PC-9 (cell line): ENCODE measurements at regions not wholly inside any gene's neighbourhood (a gene's known extent, or its start where the extent isn't known, plus 50 kb on each side); places are given as distances from the start of the nearest gene placed in this dataset.
A peak's percentile ranks its signal among the peaks of the same experiment; 100 is the strongest.
"Not testable (repeated sequence)": the region's sequence is repeated elsewhere in the genome, so short reads cannot be mapped to it uniquely, and the experiment has no call there.

ENCODE experiments used
- BruUV-seq: library from RNA; stranded (reverse); fragments of 400-500 nt; replicated peaks from 2 replicates; lab custom pipeline; 2021; lab: Mats Ljungman, UMichigan
- CTCF ChIA-PET: fragments of 300-600 bp; sonication (Branson Sonifier 250); formaldehyde crosslinking; loops from one replicate; lab custom pipeline; 2022; ENCODE audit warnings: antibody characterized with exemption; lab: Charles Lee
- POLR2A ChIA-PET: fragments of 300-600 bp; sonication (Branson Sonifier 250); formaldehyde crosslinking; loops from one replicate; lab custom pipeline; 2022; ENCODE audit warnings: antibody characterized with exemption; ENCODE audit not compliant: unreplicated experiment; lab: Charles Lee
- DNase-seq, 2 experiments: peaks; one replicate each; pipeline versions ENCODE4 v3.0.0 to v3.0.0-alpha.2; 2015 to 2022; ENCODE audit warnings: mixed read lengths in 1 of 2
- H2AFZ ChIP-seq: fragments of 200-600 bp; sonication (generic); 2 replicates; pipeline ENCODE4 v1.8.1; 2017; ENCODE audit warnings: antibody characterized with exemption
- H3F3A ChIP-seq: fragments of 200-600 bp; sonication (generic); 2 replicates; pipeline ENCODE4 v1.8.1; 2017; ENCODE audit warnings: antibody characterized with exemption, mild to moderate bottlenecking, low read depth; ENCODE audit not compliant: insufficient read depth
- H3K27ac ChIP-seq: fragments of 200-600 bp; sonication (generic); 2 replicates; pipeline ENCODE4 v1.6.1; 2016; ENCODE audit warnings: mixed run types
- H3K27me3 ChIP-seq: fragments of 200-600 bp; sonication (generic); 2 replicates; pipeline ENCODE4 v1.6.1; 2016; ENCODE audit warnings: low read depth, mixed run types; ENCODE audit not compliant: insufficient read depth
- H3K36me3 ChIP-seq: fragments of 200-600 bp; sonication (generic); 2 replicates; pipeline ENCODE4 v1.6.1; 2016; ENCODE audit warnings: low read depth, mixed run types
- H3K4me1 ChIP-seq: fragments of 200-600 bp; sonication (generic); replicated peaks from 2 replicates; pipeline ENCODE4 v1.6.1; 2016; ENCODE audit warnings: mixed run types; ENCODE audit not compliant: insufficient read depth
- H3K4me2 ChIP-seq: fragments of 200-600 bp; sonication (generic); 2 replicates; pipeline ENCODE4 v1.6.1; 2017; ENCODE audit warnings: mixed run types
- H3K4me3 ChIP-seq: fragments of 200-600 bp; sonication (generic); 2 replicates; pipeline ENCODE4 v1.6.1; 2016; ENCODE audit warnings: mixed run types
- H3K79me2 ChIP-seq: fragments of 200-600 bp; sonication (generic); 2 replicates; pipeline ENCODE4 v1.6.1; 2017; ENCODE audit warnings: low read depth, mixed run types
- H3K9me2 ChIP-seq: fragments of 200-600 bp; sonication (generic); 2 replicates; pipeline ENCODE4 v1.8.1; 2017; ENCODE audit warnings: mild to moderate bottlenecking; ENCODE audit not compliant: insufficient read depth
- H3K9me3 ChIP-seq: fragments of 200-600 bp; sonication (generic); 2 replicates; pipeline ENCODE4 v1.8.1; 2016; ENCODE audit warnings: low read depth; ENCODE audit not compliant: insufficient read depth
- H4K20me1 ChIP-seq: fragments of 200-600 bp; sonication (generic); 2 replicates; pipeline ENCODE4 v1.8.1; 2017; ENCODE audit not compliant: insufficient read depth
- EZH2 ChIP-seq: fragments of 200-600 bp; sonication (generic); IDR thresholded peaks from 2 replicates; pipeline ENCODE4 v1.8.0; 2017; ENCODE audit warnings: antibody characterized with exemption, low read depth
- intact Hi-C: fragments of 100-400 bp; cut with micrococcal nuclease; formaldehyde crosslinking; loops from one replicate; pipeline ENCODE4 v1.10.0; 2022; ENCODE audit not compliant: unreplicated experiment
- TF ChIP-seq, protein P1 (sequence below): fragments of 200-600 bp; sonication (generic); conservative IDR thresholded peaks from 2 replicates; pipeline ENCODE4 v1.6.1; 2017; ENCODE audit warnings: mixed run types, antibody characterized with exemption, mild to moderate bottlenecking, moderate library complexity

DNA sequence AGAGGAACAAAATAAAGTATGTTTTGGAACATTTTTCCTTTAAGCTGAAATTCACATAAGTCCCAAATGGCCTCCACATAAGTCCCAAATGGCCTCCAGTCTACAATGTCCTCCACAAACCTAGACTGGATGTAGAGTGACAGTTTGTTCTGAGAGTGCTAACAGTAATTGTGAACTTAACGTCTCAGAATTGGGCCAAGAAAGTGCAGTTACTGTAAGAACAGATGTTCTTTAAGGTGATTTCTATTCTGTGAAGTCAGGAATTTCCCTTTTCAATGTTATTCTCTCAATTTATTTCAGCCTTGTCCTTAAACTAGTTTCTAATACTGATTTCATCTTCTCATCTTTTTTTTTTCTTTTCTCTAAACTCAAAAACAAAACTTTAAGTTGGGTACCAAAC is 188.7 kb upstream of the SEMA3E start:
- no peak overlapping the region for H3K4me3 ChIP-seq
- H3K27me3 ChIP-seq: no peaks in the 10 kb centered on the region
- H4K20me1 ChIP-seq: no peaks in the 10 kb centered on the region
- no peak overlapping the region for H3K27ac ChIP-seq
- intact Hi-C loops: no loop called here
- no peak overlapping the region for H3K4me2 ChIP-seq
- DNase-seq: no peak
- TF ChIP-seq, protein P1, sequence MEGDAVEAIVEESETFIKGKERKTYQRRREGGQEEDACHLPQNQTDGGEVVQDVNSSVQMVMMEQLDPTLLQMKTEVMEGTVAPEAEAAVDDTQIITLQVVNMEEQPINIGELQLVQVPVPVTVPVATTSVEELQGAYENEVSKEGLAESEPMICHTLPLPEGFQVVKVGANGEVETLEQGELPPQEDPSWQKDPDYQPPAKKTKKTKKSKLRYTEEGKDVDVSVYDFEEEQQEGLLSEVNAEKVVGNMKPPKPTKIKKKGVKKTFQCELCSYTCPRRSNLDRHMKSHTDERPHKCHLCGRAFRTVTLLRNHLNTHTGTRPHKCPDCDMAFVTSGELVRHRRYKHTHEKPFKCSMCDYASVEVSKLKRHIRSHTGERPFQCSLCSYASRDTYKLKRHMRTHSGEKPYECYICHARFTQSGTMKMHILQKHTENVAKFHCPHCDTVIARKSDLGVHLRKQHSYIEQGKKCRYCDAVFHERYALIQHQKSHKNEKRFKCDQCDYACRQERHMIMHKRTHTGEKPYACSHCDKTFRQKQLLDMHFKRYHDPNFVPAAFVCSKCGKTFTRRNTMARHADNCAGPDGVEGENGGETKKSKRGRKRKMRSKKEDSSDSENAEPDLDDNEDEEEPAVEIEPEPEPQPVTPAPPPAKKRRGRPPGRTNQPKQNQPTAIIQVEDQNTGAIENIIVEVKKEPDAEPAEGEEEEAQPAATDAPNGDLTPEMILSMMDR: no peak
- no peak for TF ChIP-seq EZH2
- BruUV-seq: no TSS peak
- H3K36me3 ChIP-seq: no peaks in the 10 kb centered on the region
- H3K79me2 ChIP-seq: no peaks in the 10 kb centered on the region
- H3K9me3 ChIP-seq: no peaks in the 10 kb centered on the region
- H3K9me2 ChIP-seq: no peaks in the 10 kb centered on the region
- H3K4me1 ChIP-seq: no peaks in the 10 kb centered on the region
- H2AFZ ChIP-seq: no peak overlapping the region
- no peaks in the 10 kb centered on the region for H3F3A ChIP-seq
- POLR2A ChIA-PET: no interaction called here
- CTCF ChIA-PET: no interaction called here

DNA sequence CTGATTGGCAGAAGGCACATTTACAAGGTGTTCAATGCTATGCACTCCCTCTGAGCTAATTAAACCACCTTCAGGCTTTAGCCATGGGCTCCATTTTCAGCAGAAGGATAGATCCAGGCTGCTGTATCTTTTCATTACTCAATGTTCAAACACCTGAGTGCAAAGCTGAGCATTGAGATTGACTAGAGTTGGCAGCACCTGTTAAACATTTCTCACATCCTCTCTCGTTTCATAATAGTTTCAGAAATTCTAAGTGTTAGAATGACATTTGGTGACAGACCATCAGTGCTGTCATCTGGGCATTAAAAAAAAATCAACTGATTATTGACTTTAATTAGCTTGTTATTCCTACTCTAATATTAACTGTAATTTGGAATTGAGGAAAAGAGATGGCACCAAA is 187.1 kb upstream of the SEMA3E start:
- no peak for TF ChIP-seq EZH2
- TF ChIP-seq, protein P1: no peak
- no peak overlapping the region for H3K4me3 ChIP-seq
- intact Hi-C loops: no loop called here
- no peaks in the 10 kb centered on the region for H3K4me1 ChIP-seq
- no peaks in the 10 kb centered on the region for H3K9me3 ChIP-seq
- no TSS peak for BruUV-seq
- H3K9me2 ChIP-seq: no peaks in the 10 kb centered on the region
- no peaks in the 10 kb centered on the region for H3K36me3 ChIP-seq
- H3F3A ChIP-seq: no peaks in the 10 kb centered on the region
- no peak overlapping the region for H2AFZ ChIP-seq
- DNase-seq: no peak
- H3K27me3 ChIP-seq: no peaks in the 10 kb centered on the region
- CTCF ChIA-PET: no interaction called here
- no peaks in the 10 kb centered on the region for H4K20me1 ChIP-seq
- H3K79me2 ChIP-seq: no peaks in the 10 kb centered on the region
- POLR2A ChIA-PET: no interaction called here
- no peak overlapping the region for H3K4me2 ChIP-seq
- no peak overlapping the region for H3K27ac ChIP-seq

DNA sequence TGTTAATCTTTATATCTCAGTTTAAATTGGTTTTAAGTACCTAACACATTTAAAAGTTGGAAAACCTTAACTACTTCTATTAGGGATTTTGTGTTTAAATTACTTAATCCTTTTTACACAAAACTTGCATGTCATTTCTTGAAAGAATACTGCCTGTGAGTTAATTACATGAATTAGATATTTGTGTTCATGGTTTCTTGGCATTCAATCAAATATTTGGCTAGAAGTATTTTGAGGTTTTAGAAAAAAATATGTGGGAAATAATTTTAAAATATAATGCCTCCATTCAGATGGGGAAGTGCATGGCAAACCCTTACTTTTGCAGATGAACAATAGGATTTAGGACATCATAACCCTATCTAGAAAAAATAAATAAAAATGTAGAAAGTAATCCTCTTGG is 186.5 kb upstream of the SEMA3E start:
- Histone ChIP-seq H3K4me1 (no peaks in the 10 kb centered on the region), H3K27me3 (no peaks in the 10 kb centered on the region), H3K4me2 (no peak overlapping the region), H3K9me2 (no peaks in the 10 kb centered on the region), H3K9me3 (no peaks in the 10 kb centered on the region), H2AFZ (peak overlapping the region; percentile 23; the same call in 1 of the 2 replicates), H3K79me2 (no peaks in the 10 kb centered on the region), H3F3A (no peaks in the 10 kb centered on the region), H3K4me3 (no peak overlapping the region), H3K27ac (no peak overlapping the region), H3K36me3 (no peaks in the 10 kb centered on the region), H4K20me1 (no peaks in the 10 kb centered on the region)
- intact Hi-C loops: no loop called here
- no peak for DNase-seq
- no peak for TF ChIP-seq EZH2
- TF ChIP-seq, protein P1: no peak
- CTCF ChIA-PET: no interaction called here
- BruUV-seq: no TSS peak
- POLR2A ChIA-PET: no interaction called here

DNA sequence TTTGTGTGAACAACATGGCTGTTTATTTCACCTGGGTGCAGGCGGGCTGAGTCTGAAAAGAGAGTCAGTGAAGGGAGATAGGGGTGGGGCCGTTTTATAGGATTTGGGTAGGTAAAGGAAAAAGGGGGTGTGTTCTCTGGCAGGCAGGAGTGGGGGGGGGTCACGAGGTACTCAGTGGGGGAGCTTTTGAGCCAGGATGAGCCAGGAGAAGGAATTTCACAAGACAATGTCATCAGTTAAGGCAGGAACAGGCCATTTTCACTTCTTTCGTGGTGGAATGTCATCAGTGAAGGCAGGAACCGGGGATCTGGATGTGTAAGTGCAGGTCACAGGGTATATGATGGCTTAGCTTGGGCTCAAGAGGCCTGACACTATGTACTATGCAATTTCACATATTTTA is 184.8 kb upstream of the SEMA3E start:
- POLR2A ChIA-PET, H3K4me2 ChIP-seq, DNase-seq, BruUV-seq, H3K9me3 ChIP-seq, H3K27ac ChIP-seq, H3K4me1 ChIP-seq, H2AFZ ChIP-seq, H3K4me3 ChIP-seq, H3K36me3 ChIP-seq, intact Hi-C loops, H4K20me1 ChIP-seq, H3K27me3 ChIP-seq, H3K79me2 ChIP-seq, H3K9me2 ChIP-seq, CTCF ChIA-PET, H3F3A ChIP-seq: not testable (repeated sequence)
